Neural progenitor cell (in vitro differentiated cells): ENCODE measurements at regions not wholly inside any gene's neighbourhood (a gene's known extent, or its start where the extent isn't known, plus 50 kb on each side); places are given as distances from the start of the nearest gene placed in this dataset.

Experiments used
- DNase-seq: peaks from one replicate; pipeline ENCODE4 v3.0.0-alpha.2; 2016; ENCODE audit warnings: low spot score
- H2AFZ ChIP-seq: fragments of 200-600 bp; sonication (generic); replicated peaks from 2 replicates; pipeline ENCODE4 v1.6.1; 2016; ENCODE audit warnings: antibody characterized with exemption
- H3F3A ChIP-seq: fragments of 200-600 bp; sonication (generic); 2 replicates; pipeline ENCODE4 v1.6.1; 2016; ENCODE audit warnings: antibody characterized with exemption, low read depth
- H3K27ac ChIP-seq: fragments of 200-600 bp; sonication (generic); 2 replicates; pipeline ENCODE4 v1.5.1; 2016; ENCODE audit warnings: mild to moderate bottlenecking
- H3K27me3 ChIP-seq: fragments of 200-600 bp; sonication (generic); 2 replicates; pipeline ENCODE4 v1.6.1; 2016; ENCODE audit warnings: mild to moderate bottlenecking, moderate library complexity
- H3K36me3 ChIP-seq: fragments of 200-600 bp; sonication (generic); 2 replicates; pipeline ENCODE4 v1.5.1; 2016
- H3K4me1 ChIP-seq: fragments of 200-600 bp; sonication (generic); 2 replicates; pipeline ENCODE4 v1.6.1; 2016; ENCODE audit warnings: mixed run types
- H3K4me2 ChIP-seq: fragments of 200-600 bp; sonication (generic); 2 replicates; pipeline ENCODE4 v1.6.1; 2016
- H3K4me3 ChIP-seq: fragments of 200-600 bp; sonication (generic); 2 replicates; pipeline ENCODE4 v1.5.1; 2016
- H3K79me2 ChIP-seq: fragments of 200-600 bp; sonication (generic); 2 replicates; pipeline ENCODE4 v1.6.1; 2016; ENCODE audit warnings: low read depth
- H3K9ac ChIP-seq: fragments of 200-600 bp; sonication (generic); 2 replicates; pipeline ENCODE4 v1.6.1; 2016
- H3K9me3 ChIP-seq: fragments of 200-600 bp; sonication (generic); 2 replicates; pipeline ENCODE4 v1.5.1; 2016; ENCODE audit warnings: low read depth
- H4K20me1 ChIP-seq: fragments of 200-600 bp; sonication (generic); 2 replicates; pipeline ENCODE4 v1.6.1; 2016; ENCODE audit warnings: low read depth
- H3K27ac Mint-ChIP-seq: 3 replicates; pipeline ENCODE4 v1.8.0; 2021; ENCODE audit warnings: mixed read lengths
- H3K27me3 Mint-ChIP-seq: 2 replicates; pipeline ENCODE4 v1.8.0; 2022; ENCODE audit warnings: low read depth, mild to moderate bottlenecking, inconsistent platforms, moderate library complexity, mixed read lengths; ENCODE audit not compliant: insufficient read depth
- H3K36me3 Mint-ChIP-seq: 3 replicates; pipeline ENCODE4 v1.8.0; 2021; ENCODE audit warnings: mixed read lengths
- H3K4me1 Mint-ChIP-seq: 3 replicates; pipeline ENCODE4 v1.8.0; 2021; ENCODE audit warnings: mixed read lengths
- H3K4me3 Mint-ChIP-seq: 3 replicates; pipeline ENCODE4 v1.8.0; 2021; ENCODE audit warnings: mild to moderate bottlenecking, moderate library complexity, mixed read lengths
- H3K9me3 Mint-ChIP-seq: 3 replicates; pipeline ENCODE4 v1.8.0; 2020; ENCODE audit warnings: mixed read lengths
- EZH2 ChIP-seq: fragments of 200-600 bp; sonication (generic); IDR thresholded peaks from 2 replicates; pipeline ENCODE4 v1.6.1; 2017; ENCODE audit warnings: antibody characterized with exemption, mild to moderate bottlenecking, moderate library complexity
- EZH2phosphoT487 ChIP-seq: fragments of 200-600 bp; sonication (generic); IDR thresholded peaks from 2 replicates; pipeline ENCODE4 v1.6.1; 2017; ENCODE audit warnings: antibody characterized with exemption
- TF ChIP-seq, protein P1 (sequence below): fragments of 200-600 bp; sonication (generic); IDR thresholded peaks from 2 replicates; pipeline ENCODE4 v1.5.1; 2017; ENCODE audit warnings: antibody characterized with exemption, mild to moderate bottlenecking

DNA sequence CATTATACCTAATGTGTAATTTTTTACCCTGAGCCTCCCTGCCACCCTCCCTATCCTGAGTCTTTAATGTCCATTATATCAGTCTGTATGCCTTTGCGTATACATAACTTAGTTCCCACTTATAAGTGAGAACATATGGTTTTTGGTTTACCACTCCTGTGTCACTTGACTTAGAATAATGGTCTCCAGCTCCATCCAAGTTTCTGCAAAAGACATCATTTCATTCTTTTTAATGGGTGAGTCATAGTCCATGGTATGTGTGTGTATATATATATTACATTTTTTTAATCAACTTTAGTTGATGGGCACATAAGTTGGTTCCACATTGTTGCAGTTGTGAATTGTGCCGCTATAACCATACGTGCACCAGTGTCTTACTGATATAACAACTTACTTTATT lies 477.1 kb upstream of the NEGR1 start:
- Histone ChIP-seq H3K4me1 (no peaks in the 10 kb centered on the region), H3K4me3 (no peak overlapping the region), H3K27me3 (no peaks in the 10 kb centered on the region), H3K9ac (no peak overlapping the region), H3K27ac (no peak overlapping the region), H2AFZ (no peak overlapping the region), H3F3A (no peaks in the 10 kb centered on the region), H3K36me3 (no peaks in the 10 kb centered on the region), H3K9me3 (no peaks in the 10 kb centered on the region), H3K79me2 (no peaks in the 10 kb centered on the region), H4K20me1 (no peaks in the 10 kb centered on the region), H3K4me2 (no peak overlapping the region)
- Mint-ChIP-seq H3K4me1 (no peaks in the 10 kb centered on the region), H3K27ac (no peak overlapping the region), H3K4me3 (no peak overlapping the region), H3K9me3 (no peaks in the 10 kb centered on the region), H3K36me3 (no peaks in the 10 kb centered on the region), H3K27me3 (no peaks in the 10 kb centered on the region)
- DNase-seq, result no peak
- TF ChIP-seq EZH2 (no peak), EZH2phosphoT487 (no peak)
- TF ChIP-seq, protein P1, sequence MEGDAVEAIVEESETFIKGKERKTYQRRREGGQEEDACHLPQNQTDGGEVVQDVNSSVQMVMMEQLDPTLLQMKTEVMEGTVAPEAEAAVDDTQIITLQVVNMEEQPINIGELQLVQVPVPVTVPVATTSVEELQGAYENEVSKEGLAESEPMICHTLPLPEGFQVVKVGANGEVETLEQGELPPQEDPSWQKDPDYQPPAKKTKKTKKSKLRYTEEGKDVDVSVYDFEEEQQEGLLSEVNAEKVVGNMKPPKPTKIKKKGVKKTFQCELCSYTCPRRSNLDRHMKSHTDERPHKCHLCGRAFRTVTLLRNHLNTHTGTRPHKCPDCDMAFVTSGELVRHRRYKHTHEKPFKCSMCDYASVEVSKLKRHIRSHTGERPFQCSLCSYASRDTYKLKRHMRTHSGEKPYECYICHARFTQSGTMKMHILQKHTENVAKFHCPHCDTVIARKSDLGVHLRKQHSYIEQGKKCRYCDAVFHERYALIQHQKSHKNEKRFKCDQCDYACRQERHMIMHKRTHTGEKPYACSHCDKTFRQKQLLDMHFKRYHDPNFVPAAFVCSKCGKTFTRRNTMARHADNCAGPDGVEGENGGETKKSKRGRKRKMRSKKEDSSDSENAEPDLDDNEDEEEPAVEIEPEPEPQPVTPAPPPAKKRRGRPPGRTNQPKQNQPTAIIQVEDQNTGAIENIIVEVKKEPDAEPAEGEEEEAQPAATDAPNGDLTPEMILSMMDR, result no peak

DNA sequence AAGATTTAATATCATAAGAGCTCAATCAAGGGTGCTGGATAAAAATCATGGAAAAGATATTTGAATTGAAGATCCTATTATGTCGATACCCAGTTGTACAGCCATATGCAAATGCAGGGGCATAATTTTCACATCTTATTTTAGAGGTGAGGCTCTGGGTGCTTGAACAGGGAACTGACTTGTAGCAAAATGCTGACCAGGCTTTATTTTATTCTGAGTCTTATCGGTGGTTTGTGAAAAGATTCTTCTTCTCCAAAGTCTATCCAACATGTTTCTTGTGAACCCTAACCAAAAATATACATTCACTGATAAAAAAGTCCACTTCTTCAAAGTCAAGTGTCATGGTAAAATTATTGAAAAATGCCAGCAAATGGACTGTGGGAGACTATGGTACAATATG lies 475.5 kb upstream of the NEGR1 start:
- Histone ChIP-seq H3K4me3 (no peak overlapping the region), H3K27me3 (no peaks in the 10 kb centered on the region), H3K9me3 (no peaks in the 10 kb centered on the region), H3K27ac (no peak overlapping the region), H4K20me1 (no peaks in the 10 kb centered on the region), H3F3A (no peaks in the 10 kb centered on the region), H3K36me3 (no peaks in the 10 kb centered on the region), H3K9ac (no peak overlapping the region), H3K4me2 (no peak overlapping the region), H3K79me2 (no peaks in the 10 kb centered on the region), H2AFZ (no peak overlapping the region), H3K4me1 (no peaks in the 10 kb centered on the region)
- Mint-ChIP-seq H3K27ac (no peak overlapping the region), H3K27me3 (no peaks in the 10 kb centered on the region), H3K9me3 (no peaks in the 10 kb centered on the region), H3K4me3 (no peak overlapping the region), H3K4me1 (no peaks in the 10 kb centered on the region), H3K36me3 (no peaks in the 10 kb centered on the region)
- TF ChIP-seq EZH2phosphoT487, result no peak
- TF ChIP-seq EZH2, result no peak
- TF ChIP-seq, protein P1, result no peak
- DNase-seq, result no peak

- no peaks in the 10 kb centered on the region for H3K4me1 Mint-ChIP-seq
- H3K4me3 Mint-ChIP-seq, result no peak overlapping the region
- TF ChIP-seq EZH2phosphoT487, result no peak
- TF ChIP-seq, protein P1, result no peak
- TF ChIP-seq EZH2, result no peak
Measured at GRCh38 chr1:72745413-72745812, 463.1 kb upstream of the NEGR1 start.

More at GRCh38 chr1:72745413-72745812, 463.1 kb upstream of the NEGR1 start:
- Histone ChIP-seq H3K4me3 (no peak overlapping the region), H2AFZ (no peak overlapping the region), H3F3A (no peaks in the 10 kb centered on the region), H3K4me1 (no peaks in the 10 kb centered on the region), H3K79me2 (no peaks in the 10 kb centered on the region), H4K20me1 (no peaks in the 10 kb centered on the region), H3K36me3 (no peaks in the 10 kb centered on the region), H3K4me2 (no peak overlapping the region), H3K27ac (no peak overlapping the region), H3K27me3 (no peaks in the 10 kb centered on the region), H3K9ac (no peak overlapping the region), H3K9me3 (no peaks in the 10 kb centered on the region)
- no peak for DNase-seq
- no peak overlapping the region for H3K27ac Mint-ChIP-seq
- H3K27me3 Mint-ChIP-seq, result no peaks in the 10 kb centered on the region
- H3K36me3 Mint-ChIP-seq, result no peaks in the 10 kb centered on the region
- no peaks in the 10 kb centered on the region for H3K9me3 Mint-ChIP-seq
